ENCODE measurements at regions not wholly inside any gene's neighbourhood (a gene's known extent, or its start where the extent isn't known, plus 50 kb on each side); places are given as distances from the start of the nearest gene placed in this dataset.

DNA sequence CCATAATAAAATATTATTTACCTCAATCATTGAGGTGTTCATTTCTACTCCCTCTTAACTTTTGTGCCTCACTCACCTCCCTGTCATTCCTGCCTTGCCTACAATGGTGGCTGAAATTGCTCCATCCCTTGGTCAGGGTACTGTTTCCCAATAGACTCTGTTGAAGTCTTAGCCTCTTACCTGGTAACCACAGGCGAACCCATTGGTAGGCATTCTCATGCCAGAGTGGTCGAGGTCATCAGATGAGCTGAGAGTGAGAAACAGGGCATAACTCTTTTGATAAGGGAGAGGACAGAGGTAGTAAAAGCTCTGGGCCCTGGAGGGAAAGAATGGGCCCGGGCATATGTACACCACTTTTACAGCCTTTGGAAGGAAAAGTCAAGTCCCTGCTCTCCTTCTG, 265.6 kb downstream of the ARRDC4 start:
- in situ Hi-C loops (cut with MboI; ENCODE audit: low pct_ligation_motif_present in 1 of 4, low pct_unique_long_range_greater_than_20kb in 1 of 4, low sequenced_read_pairs in 3 of 4), result no loop called here
- no peaks in the 10 kb centered on the region for H3K4me1 ChIP-seq
- TF ChIP-seq POLR2A (IDR thresholded peaks at IDR 0.05) (no peak), POLR2AphosphoS5 (IDR thresholded peaks at IDR 0.05) (no peak), EP300 (IDR thresholded peaks at IDR 0.05; ENCODE audit: low read depth) (no peak)
- TF ChIP-seq, protein P1, sequence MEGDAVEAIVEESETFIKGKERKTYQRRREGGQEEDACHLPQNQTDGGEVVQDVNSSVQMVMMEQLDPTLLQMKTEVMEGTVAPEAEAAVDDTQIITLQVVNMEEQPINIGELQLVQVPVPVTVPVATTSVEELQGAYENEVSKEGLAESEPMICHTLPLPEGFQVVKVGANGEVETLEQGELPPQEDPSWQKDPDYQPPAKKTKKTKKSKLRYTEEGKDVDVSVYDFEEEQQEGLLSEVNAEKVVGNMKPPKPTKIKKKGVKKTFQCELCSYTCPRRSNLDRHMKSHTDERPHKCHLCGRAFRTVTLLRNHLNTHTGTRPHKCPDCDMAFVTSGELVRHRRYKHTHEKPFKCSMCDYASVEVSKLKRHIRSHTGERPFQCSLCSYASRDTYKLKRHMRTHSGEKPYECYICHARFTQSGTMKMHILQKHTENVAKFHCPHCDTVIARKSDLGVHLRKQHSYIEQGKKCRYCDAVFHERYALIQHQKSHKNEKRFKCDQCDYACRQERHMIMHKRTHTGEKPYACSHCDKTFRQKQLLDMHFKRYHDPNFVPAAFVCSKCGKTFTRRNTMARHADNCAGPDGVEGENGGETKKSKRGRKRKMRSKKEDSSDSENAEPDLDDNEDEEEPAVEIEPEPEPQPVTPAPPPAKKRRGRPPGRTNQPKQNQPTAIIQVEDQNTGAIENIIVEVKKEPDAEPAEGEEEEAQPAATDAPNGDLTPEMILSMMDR (IDR thresholded peaks at IDR 0.05), result no peak
- 77 to 100% methylated on average over 1 to 3 of the region's 3 CpGs for WGBS, 2 donors (ENCODE audit: low coverage in 1 of 2)
- no peaks in the 10 kb centered on the region for H3K36me3 ChIP-seq
- intact Hi-C loops (cut with DNase I; ENCODE audit: low total_unique reads), result no loop called here
- no peak for DNase-seq
- no peaks in the 10 kb centered on the region for H3K9me3 ChIP-seq
- no peaks in the 10 kb centered on the region for H3K27me3 ChIP-seq
- no peak overlapping the region for H3K4me3 ChIP-seq
- H3K27ac ChIP-seq, result no peak overlapping the region

DNA sequence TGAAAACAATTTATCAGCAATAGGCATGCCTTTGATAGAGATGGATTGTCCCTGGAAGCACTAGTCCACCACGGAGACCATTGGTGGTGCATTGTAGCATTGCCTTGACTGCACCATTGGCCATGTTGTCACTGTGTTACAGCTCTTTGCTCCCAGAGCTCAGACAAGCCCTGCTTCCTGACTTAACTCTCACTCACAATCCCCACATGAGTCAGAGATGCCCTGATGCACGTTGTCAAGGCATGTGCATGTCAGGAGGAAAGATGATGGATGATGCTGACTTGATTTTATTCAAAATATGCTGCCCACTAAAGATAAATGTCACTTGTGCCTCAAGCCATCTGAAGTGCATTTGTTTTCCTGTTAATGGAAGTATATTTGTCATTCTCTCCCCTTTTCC, 266.1 kb downstream of the ARRDC4 start:
- Histone ChIP-seq H3K27me3 (no peaks in the 10 kb centered on the region), H3K9me3 (no peaks in the 10 kb centered on the region), H3K36me3 (no peaks in the 10 kb centered on the region), H3K4me3 (no peak overlapping the region), H3K27ac (no peak overlapping the region), H3K4me1 (no peaks in the 10 kb centered on the region)
- TF ChIP-seq POLR2AphosphoS5 (IDR thresholded peaks at IDR 0.05) (no peak), POLR2A (IDR thresholded peaks at IDR 0.05) (no peak), EP300 (IDR thresholded peaks at IDR 0.05; ENCODE audit: low read depth) (no peak)
- TF ChIP-seq, protein P1 (IDR thresholded peaks at IDR 0.05), result no peak
- in situ Hi-C loops (cut with MboI; ENCODE audit: low pct_ligation_motif_present in 1 of 4, low pct_unique_long_range_greater_than_20kb in 1 of 4, low sequenced_read_pairs in 3 of 4) (no loop called here), intact Hi-C loops (cut with DNase I; ENCODE audit: low total_unique reads) (no loop called here)
- DNase-seq, result no peak
- WGBS, 2 donors (ENCODE audit: low coverage in 1 of 2), result 42% methylated on average over 2 of the region's 2 CpGs; no CpG with 5 or more reads in 1 of the 2 donors

DNA sequence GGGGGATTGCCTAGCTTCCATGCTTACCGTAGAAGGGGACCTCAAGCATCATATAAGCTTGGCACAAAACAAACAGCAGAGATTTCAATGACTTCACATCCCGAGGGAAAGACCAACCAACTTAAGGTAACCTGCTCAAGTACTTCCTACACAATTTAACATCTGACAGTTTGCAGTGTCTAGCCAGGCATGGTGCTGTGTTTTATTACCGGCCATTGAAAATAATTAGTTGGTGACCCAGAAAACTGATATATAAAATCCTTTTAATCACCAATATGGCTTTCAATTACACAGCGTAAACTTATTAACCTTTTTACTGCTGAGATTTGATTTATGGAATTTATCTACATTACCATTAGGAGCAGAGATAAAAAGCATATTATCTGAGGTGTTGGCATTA, 268.3 kb downstream of the ARRDC4 start:
- H3K4me3 ChIP-seq, result no peak overlapping the region
- no peaks in the 10 kb centered on the region for H3K9me3 ChIP-seq
- TF ChIP-seq EP300 (IDR thresholded peaks at IDR 0.05; ENCODE audit: low read depth) (no peak), POLR2A (IDR thresholded peaks at IDR 0.05) (no peak), POLR2AphosphoS5 (IDR thresholded peaks at IDR 0.05) (no peak)
- TF ChIP-seq, protein P1 (IDR thresholded peaks at IDR 0.05), result no peak
- H3K4me1 ChIP-seq, result no peaks in the 10 kb centered on the region
- H3K36me3 ChIP-seq, result no peaks in the 10 kb centered on the region
- intact Hi-C loops (cut with DNase I; ENCODE audit: low total_unique reads) (no loop called here), in situ Hi-C loops (cut with MboI; ENCODE audit: low pct_ligation_motif_present in 1 of 4, low pct_unique_long_range_greater_than_20kb in 1 of 4, low sequenced_read_pairs in 3 of 4) (no loop called here)
- H3K27ac ChIP-seq, result no peak overlapping the region
- DNase-seq, result no peak
- no peaks in the 10 kb centered on the region for H3K27me3 ChIP-seq
- WGBS, 2 donors (ENCODE audit: low coverage in 1 of 2), result 65 to 80% methylated on average over 2 to 4 of the region's 4 CpGs

DNA sequence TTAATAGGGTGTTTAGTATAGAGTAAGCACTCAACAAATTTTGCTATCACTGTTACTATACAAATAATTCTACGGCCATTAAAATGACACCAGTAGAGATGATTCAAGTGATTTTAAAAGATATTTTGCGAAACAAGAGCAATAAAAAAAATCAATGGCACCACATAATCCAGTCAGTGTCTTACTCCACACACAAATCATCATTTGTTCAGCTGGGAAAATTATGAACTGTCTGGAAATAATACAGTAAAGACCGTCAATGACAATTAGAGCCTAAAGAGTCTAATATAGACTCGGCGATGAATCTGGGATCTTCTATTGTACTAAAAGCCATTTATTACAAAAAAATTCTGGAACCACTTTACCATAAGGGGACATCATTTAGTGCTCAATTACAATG, 270.5 kb downstream of the ARRDC4 start:
- no peak overlapping the region for H3K27ac ChIP-seq
- H3K4me3 ChIP-seq, result no peak overlapping the region
- no peaks in the 10 kb centered on the region for H3K9me3 ChIP-seq
- DNase-seq, result no peak
- H3K36me3 ChIP-seq, result no peaks in the 10 kb centered on the region
- intact Hi-C loops (cut with DNase I; ENCODE audit: low total_unique reads) (no loop called here), in situ Hi-C loops (cut with MboI; ENCODE audit: low pct_ligation_motif_present in 1 of 4, low pct_unique_long_range_greater_than_20kb in 1 of 4, low sequenced_read_pairs in 3 of 4) (no loop called here)
- no peaks in the 10 kb centered on the region for H3K27me3 ChIP-seq
- TF ChIP-seq, protein P1 (IDR thresholded peaks at IDR 0.05), result no peak
- no peak for TF ChIP-seq POLR2AphosphoS5 (IDR thresholded peaks at IDR 0.05)
- TF ChIP-seq EP300 (IDR thresholded peaks at IDR 0.05; ENCODE audit: low read depth), result no peak
- no peak for TF ChIP-seq POLR2A (IDR thresholded peaks at IDR 0.05)
- H3K4me1 ChIP-seq, result no peaks in the 10 kb centered on the region
- 83 to 90% methylated on average over 5 of the region's 5 CpGs for WGBS, 2 donors (ENCODE audit: low coverage in 1 of 2)
